ENCODE measurements at regions not wholly inside any gene's neighbourhood (a gene's known extent, or its start where the extent isn't known, plus 50 kb on each side); places are given as distances from the start of the nearest gene placed in this dataset.

GRCh38 chr2:180695586-180696401 lies 284.6 kb upstream of the UBE2E3 start:
- TF ChIP-seq CTCF (IDR thresholded peaks at IDR 0.05) (no peak), POLR2A (IDR thresholded peaks at IDR 0.05) (no peak)

All from Peyer's patch (tissue), 4 donors.